Right lobe of liver (tissue), 6 donors: ENCODE measurements at regions not wholly inside any gene's neighbourhood (a gene's known extent, or its start where the extent isn't known, plus 50 kb on each side); places are given as distances from the start of the nearest gene placed in this dataset.
A peak's percentile ranks its signal among the peaks of the same experiment; 100 is the strongest.

Source experiments
- ATAC-seq, 4 donors: fragments of 200-7000 bp; cut with Tn5 transposase; one replicate each; pipeline ENCODE4 v1.9.1; 2020; ENCODE audit warnings: mild to moderate bottlenecking in 4 of 4, moderate library complexity in 4 of 4
- DNase-seq, 3 donors: peaks; one replicate each; pipeline ENCODE4 v3.0.0-alpha.2; 2020
- H3K27ac ChIP-seq, 3 donors: fragments of 200-600 bp; one replicate each; pipeline ENCODE4 v1.8.0; 2022
- H3K27me3 ChIP-seq, 2 donors: fragments of 200-600 bp; one replicate each; pipeline ENCODE4 v1.8.0; 2022
- H3K36me3 ChIP-seq, 4 donors: fragments of 200-600 bp; sonication (generic) in 1 of 4; one replicate each; pipeline versions ENCODE4 v1.5.1 to v1.8.0; 2017 to 2022; ENCODE audit warnings: control low read depth in 1 of 4
- H3K4me1 ChIP-seq, 4 donors: fragments of 200-600 bp; sonication (generic) in 1 of 4; one replicate each; pipeline versions ENCODE4 v1.5.1 to v1.8.0; 2017 to 2022; ENCODE audit warnings: control low read depth in 1 of 4
- H3K4me3 ChIP-seq, 3 donors: fragments of 200-600 bp; one replicate each; pipeline ENCODE4 v1.8.0; 2022
- H3K9me3 ChIP-seq, 4 donors: fragments of 200-600 bp; sonication (generic) in 1 of 4; one replicate each; pipeline versions ENCODE4 v1.5.1 to v1.8.0; 2017 to 2022; ENCODE audit warnings: control low read depth in 1 of 4
- CTCF ChIP-seq, 4 donors: fragments of 200-600 bp in 3 of 4; fragments of 450-650 bp in 1 of 4; IDR thresholded peaks; one replicate each; pipeline versions ENCODE4 v1.5.1 to v1.8.0; 2016 to 2022; ENCODE audit warnings: antibody characterized with exemption in 4 of 4, mild to moderate bottlenecking in 2 of 4
- POLR2A ChIP-seq: fragments of 450-650 bp; IDR thresholded peaks from one replicate; pipeline ENCODE4 v1.6.1; 2017; ENCODE audit warnings: antibody characterized with exemption, mild to moderate bottlenecking
- WGBS: methylation state at CpG from one replicate; pipeline ENCODE4 v1.1.6; 2018; ENCODE audit warnings: low coverage, low lambda C conversion rate; ENCODE audit not compliant: insufficient coverage; ENCODE audit errors: missing lambda C conversion rate; 5-methylcytosine and 5-hydroxymethylcytosine counted together
- intact Hi-C, 2 donors: fragments of 100-400 bp; cut with DNase I; formaldehyde crosslinking; loops; one replicate each; pipeline versions ENCODE4 v1.11.2 to v1.14.1; 2022
- donor health status: DM: no; HTN: yes; CAD: no.
- donor health status: DM: no; HTN: no; CAD: no.
- donor health status: DM: no; HTN: no; CAD: no.
- donor health status: DM: no; HTN: yes; CAD: no.
- donor health status: DM: no; HTN: yes; CAD: no.

GRCh38 chr9:88236511-88237478 is 98.5 kb upstream of the SPATA31C2 start:
- no peak for TF ChIP-seq CTCF (IDR thresholded peaks at IDR 0.05)
- TF ChIP-seq POLR2A: no peak
- Histone ChIP-seq H3K4me1 (no peaks in the 10 kb centered on the region), H3K36me3 (no peaks in the 10 kb centered on the region), H3K4me3 (no peak overlapping the region), H3K9me3 (no peaks in the 10 kb centered on the region), H3K27ac (no peak overlapping the region), H3K27me3 (no peaks in the 10 kb centered on the region)
- ATAC-seq: peak in 2 of 4 donors; percentile 17 to 26
- no peak for DNase-seq
- intact Hi-C loops: no loop called here
- 50% methylated on average over 5 of the region's 18 CpGs for WGBS

- TF ChIP-seq POLR2A: no peak
- no peaks in the 10 kb centered on the region for H3K9me3 ChIP-seq
- DNase-seq (no peak), ATAC-seq (no peak)
- H3K27me3 ChIP-seq: no peaks in the 10 kb centered on the region
- no peaks in the 10 kb centered on the region for H3K36me3 ChIP-seq
- intact Hi-C loops: no loop called here
- no peak overlapping the region for H3K27ac ChIP-seq
- no peak overlapping the region for H3K4me3 ChIP-seq
- WGBS: 54% methylated on average over 2 of the region's 2 CpGs
- H3K4me1 ChIP-seq: no peaks in the 10 kb centered on the region
Observed at GRCh38 chr9:88235615-88236014, 97.3 kb upstream of the SPATA31C2 start.

GRCh38 chr9:88234114-88234513 is 95.8 kb upstream of the SPATA31C2 start:
- no peaks in the 10 kb centered on the region for H3K9me3 ChIP-seq
- no peaks in the 10 kb centered on the region for H3K27me3 ChIP-seq
- no peak overlapping the region for H3K4me3 ChIP-seq
- DNase-seq: no peak
- TF ChIP-seq CTCF (IDR thresholded peaks at IDR 0.05) (no peak), POLR2A (no peak)
- H3K4me1 ChIP-seq: no peaks in the 10 kb centered on the region
- intact Hi-C loops: no loop called here
- WGBS: 51% methylated on average over 5 of the region's 8 CpGs
- no peaks in the 10 kb centered on the region for H3K36me3 ChIP-seq
- ATAC-seq: no peak
- H3K27ac ChIP-seq: no peak overlapping the region

GRCh38 chr9:88233091-88233490 is 94.8 kb upstream of the SPATA31C2 start:
- no peak overlapping the region for H3K27ac ChIP-seq
- WGBS: no CpG with 5 or more reads among the region's 2 CpGs
- H3K9me3 ChIP-seq: no peaks in the 10 kb centered on the region
- H3K27me3 ChIP-seq: no peaks in the 10 kb centered on the region
- no peak for TF ChIP-seq CTCF (IDR thresholded peaks at IDR 0.05)
- TF ChIP-seq POLR2A: no peak
- no peaks in the 10 kb centered on the region for H3K4me1 ChIP-seq
- no peak overlapping the region for H3K4me3 ChIP-seq
- no peaks in the 10 kb centered on the region for H3K36me3 ChIP-seq
- no peak for ATAC-seq
- intact Hi-C loops: no loop called here
- no peak for DNase-seq

GRCh38 chr9:88230612-88231011 is 92.3 kb upstream of the SPATA31C2 start:
- TF ChIP-seq CTCF (IDR thresholded peaks at IDR 0.05) (no peak), POLR2A (no peak)
- no peaks in the 10 kb centered on the region for H3K9me3 ChIP-seq
- ATAC-seq (no peak), DNase-seq (no peak)
- no peaks in the 10 kb centered on the region for H3K36me3 ChIP-seq
- 91% methylated on average over 2 of the region's 2 CpGs for WGBS
- no peak overlapping the region for H3K4me3 ChIP-seq
- intact Hi-C loops: no loop called here
- H3K27me3 ChIP-seq: no peaks in the 10 kb centered on the region
- H3K4me1 ChIP-seq: no peaks in the 10 kb centered on the region
- no peak overlapping the region for H3K27ac ChIP-seq
